Lung microvascular endothelial cell (primary cell): ENCODE measurements at regions not wholly inside any gene's neighbourhood (a gene's known extent, or its start where the extent isn't known, plus 50 kb on each side); places are given as distances from the start of the nearest gene placed in this dataset.
"Not testable (repeated sequence)": the region's sequence is repeated elsewhere in the genome, so short reads cannot be mapped to it uniquely, and the experiment has no call there.

ENCODE experiments used
- DNase-seq, 2 donors: peaks; one replicate each; pipeline versions ENCODE4 v3.0.0 to v3.0.0-alpha.2; 2010; ENCODE audit warnings: low read depth in 2 of 2

GRCh38 chr16:79836144-79836543 lies 235.6 kb upstream of the MAF start:
- DNase-seq: no peak

- no peak for DNase-seq
Measured at GRCh38 chr16:79835194-79835593, 234.7 kb upstream of the MAF start.

GRCh38 chr16:79834720-79835119 lies 234.2 kb upstream of the MAF start:
- no peak for DNase-seq

GRCh38 chr16:79834003-79834402 lies 233.5 kb upstream of the MAF start:
- DNase-seq: not testable (repeated sequence)

GRCh38 chr16:79833559-79833958 lies 233.0 kb upstream of the MAF start:
- no peak for DNase-seq

- DNase-seq: no peak
Measured at GRCh38 chr16:79826732-79827475, 226.4 kb upstream of the MAF start.

- no peak for DNase-seq
Measured at GRCh38 chr16:79825002-79825401, 224.5 kb upstream of the MAF start.

- DNase-seq: no peak
Measured at GRCh38 chr16:79823639-79824038, 223.1 kb upstream of the MAF start.

GRCh38 chr16:79821911-79822310 lies 221.4 kb upstream of the MAF start:
- DNase-seq: no peak

- no peak for DNase-seq
Measured at GRCh38 chr16:79816081-79816497, 215.6 kb upstream of the MAF start.

GRCh38 chr16:79815049-79815448 lies 214.5 kb upstream of the MAF start:
- DNase-seq: no peak

- no peak for DNase-seq
Measured at GRCh38 chr16:79814124-79814523, 213.6 kb upstream of the MAF start.

- no peak for DNase-seq
Measured at GRCh38 chr16:79811541-79811940, 211.0 kb upstream of the MAF start.

GRCh38 chr16:79810449-79811189 lies 210.1 kb upstream of the MAF start:
- no peak for DNase-seq

- no peak for DNase-seq
Measured at GRCh38 chr16:79809376-79809775, 208.8 kb upstream of the MAF start.

- no peak for DNase-seq
Measured at GRCh38 chr16:79808731-79809130, 208.2 kb upstream of the MAF start.

GRCh38 chr16:79806757-79807156 lies 206.2 kb upstream of the MAF start:
- no peak for DNase-seq

GRCh38 chr16:79805621-79806020 lies 205.1 kb upstream of the MAF start:
- DNase-seq: no peak

GRCh38 chr16:79801646-79802045 lies 201.1 kb upstream of the MAF start:
- no peak for DNase-seq

- no peak for DNase-seq
Measured at GRCh38 chr16:79800016-79800608, 199.6 kb upstream of the MAF start.

GRCh38 chr16:79798416-79799053 lies 198.0 kb upstream of the MAF start:
- DNase-seq: no peak

GRCh38 chr16:79797486-79797885 lies 196.9 kb upstream of the MAF start:
- DNase-seq: no peak
